ENCODE measurements at regions not wholly inside any gene's neighbourhood (a gene's known extent, or its start where the extent isn't known, plus 50 kb on each side); places are given as distances from the start of the nearest gene placed in this dataset.

GRCh38 chr9:2338777-2339365 lies 282.7 kb upstream of the VLDLR start:
- BruUV-seq (replicated peaks): no TSS peak
- 0% methylated on average over 4 of the region's 4 CpGs for WGBS (ENCODE audit: low lambda C conversion rate)
- H3K27me3 ChIP-seq (ENCODE audit: control insufficient read depth in 1 of 2, insufficient read depth in 2 of 2, low read length in 2 of 2): no peaks in the 10 kb centered on the region
- DNase-seq (ENCODE audit: low spot score): no peak
- no peaks in the 10 kb centered on the region for H4K20me1 ChIP-seq (ENCODE audit: insufficient read depth, low read length)
- no peak for FAIRE-seq
- POLR2A ChIA-PET: no interaction called here
- no peaks in the 10 kb centered on the region for H3K9me3 ChIP-seq (ENCODE audit: low read length)
- intact Hi-C loops (cut with micrococcal nuclease; ENCODE audit: unreplicated experiment) (no loop called here), in situ Hi-C loops (cut with HindIII; ENCODE audit: extremely low pct_ligation_motif_present, low pct_unique_long_range_greater_than_20kb) (no loop called here)
- no peak for ATAC-seq
- TF ChIP-seq MLLT10 (CRISPR knock-in tag; IDR thresholded peaks at IDR 0.05) (no peak), DPF2 (CRISPR knock-in tag; IDR thresholded peaks at IDR 0.05; ENCODE audit: borderline replicate concordance, low read depth) (no peak), CREB1 (IDR thresholded peaks at IDR 0.05) (no peak), CREB1 (CRISPR knock-in tag; IDR thresholded peaks at IDR 0.05) (no peak), MEF2D (CRISPR knock-in tag; IDR thresholded peaks at IDR 0.05) (no peak), ZNF414 (CRISPR knock-in tag; IDR thresholded peaks at IDR 0.05) (no peak), BATF2 (CRISPR knock-in tag; IDR thresholded peaks at IDR 0.05) (no peak), ZFP1 (CRISPR knock-in tag; IDR thresholded peaks at IDR 0.05) (no peak), SNAPC2 (CRISPR knock-in tag; IDR thresholded peaks at IDR 0.05) (no peak), DMTF1 (CRISPR knock-in tag; IDR thresholded peaks at IDR 0.05) (no peak), ZNF207 (IDR thresholded peaks at IDR 0.05; ENCODE audit: borderline replicate concordance) (no peak), ATF7 (IDR thresholded peaks at IDR 0.05) (no peak), ATF7 (CRISPR knock-in tag; IDR thresholded peaks at IDR 0.05) (no peak), ZNF598 (CRISPR knock-in tag; IDR thresholded peaks at IDR 0.05; ENCODE audit: borderline replicate concordance) (no peak), UBTF (CRISPR knock-in tag; IDR thresholded peaks at IDR 0.05) (no peak), PCBP2 (optimal IDR thresholded peaks at IDR 0.05; ENCODE audit: low read depth, low read length, poor library complexity, severe bottlenecking) (no peak), FOXC1 (CRISPR knock-in tag; IDR thresholded peaks at IDR 0.05; ENCODE audit: borderline replicate concordance) (no peak)
- no peaks in the 10 kb centered on the region for H3K4me1 ChIP-seq (ENCODE audit: insufficient read depth, low read length)
- H2AFZ ChIP-seq (ENCODE audit: low read length): no peak overlapping the region
- CTCF ChIA-PET (ENCODE audit: low intra/inter-chr PET ratio, low total read pairs): no interaction called here
- H3K27ac ChIP-seq (ENCODE audit: extremely low read length, insufficient read depth, low read length): no peak overlapping the region
- H3K36me3 ChIP-seq (replicated peaks in 1 of 2; ENCODE audit: control insufficient read depth in 1 of 2, insufficient read depth in 2 of 2, low read length in 2 of 2): no peaks in the 10 kb centered on the region
- H3K4me2 ChIP-seq (ENCODE audit: low read depth, low read length): no peak overlapping the region
- no peak overlapping the region for H3K4me3 ChIP-seq (replicated peaks in 1 of 3; ENCODE audit: insufficient read depth in 1 of 3, low read depth in 2 of 3, low read length in 3 of 3)
- H3K79me2 ChIP-seq (ENCODE audit: insufficient read depth, low read length): no peaks in the 10 kb centered on the region
- H3K9ac ChIP-seq (ENCODE audit: insufficient read depth, low read depth, low read length): no peak overlapping the region

All from HepG2 (cell line).